NCI-H774 (cell line): ENCODE measurements at regions not wholly inside any gene's neighbourhood (a gene's known extent, or its start where the extent isn't known, plus 50 kb on each side); places are given as distances from the start of the nearest gene placed in this dataset.

Experiments
- DNase-seq: peaks from one replicate; lab custom pipeline; 2025; lab: John Stamatoyannopoulos, UW

DNA sequence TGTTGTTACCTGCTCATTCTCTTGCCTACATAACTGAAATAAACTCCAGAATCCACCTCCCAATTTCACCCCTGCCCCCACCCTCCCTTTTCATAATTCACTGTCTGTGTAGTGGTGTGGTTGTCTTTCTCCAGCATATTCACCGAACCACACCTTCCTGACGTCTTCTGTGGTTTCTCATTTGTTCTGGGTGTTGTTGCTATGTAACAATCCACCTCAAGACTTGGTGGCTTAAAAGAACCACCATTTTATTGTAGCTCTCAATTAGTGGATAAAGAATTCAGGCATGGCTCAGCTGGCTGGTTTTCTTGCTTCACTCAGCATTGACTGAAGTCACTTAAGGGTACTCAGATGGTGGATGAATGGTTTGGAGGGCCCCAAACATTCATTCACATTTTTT, 229.8 kb downstream of the MAF start:
- DNase-seq, result no peak

DNA sequence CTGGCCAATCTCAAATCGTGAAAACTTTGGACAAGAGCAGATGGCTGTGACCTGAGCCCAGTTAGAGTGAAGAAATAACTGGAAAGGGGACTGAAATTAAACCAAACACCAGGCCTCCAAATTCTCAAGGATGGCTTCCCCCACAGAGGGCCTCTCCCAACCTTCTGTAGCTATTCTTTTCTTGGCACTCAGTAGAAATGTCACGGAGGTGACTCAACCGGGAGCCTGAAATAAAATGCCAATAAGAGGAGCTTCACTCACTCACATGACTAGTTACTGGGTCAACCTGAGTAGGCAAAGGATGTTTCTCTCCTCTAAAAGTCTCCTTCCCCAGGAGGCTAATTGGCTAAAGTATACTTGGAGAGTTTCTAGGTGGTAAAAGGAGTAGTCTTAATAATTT, 230.7 kb downstream of the MAF start:
- no peak for DNase-seq

DNA sequence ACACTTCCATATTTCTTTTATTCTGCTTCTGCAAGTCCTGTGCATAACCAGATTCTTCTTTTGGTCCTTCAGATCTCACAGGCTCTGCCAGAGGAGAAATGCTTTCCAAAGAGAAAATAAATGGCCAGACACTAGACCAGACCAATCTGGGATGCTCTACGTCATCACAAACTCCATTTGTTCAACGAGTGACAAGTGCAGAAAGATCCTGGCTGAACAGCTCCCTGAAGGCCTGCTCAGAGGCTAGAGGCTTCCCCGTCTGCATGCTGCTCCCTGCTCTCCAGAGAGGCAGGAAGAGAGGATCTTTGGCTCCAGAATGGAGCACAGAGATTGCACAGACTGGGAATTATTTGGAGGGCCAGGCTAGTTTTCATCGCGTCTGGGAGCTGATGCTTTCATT, 232.7 kb downstream of the MAF start:
- DNase-seq, result no peak

DNA sequence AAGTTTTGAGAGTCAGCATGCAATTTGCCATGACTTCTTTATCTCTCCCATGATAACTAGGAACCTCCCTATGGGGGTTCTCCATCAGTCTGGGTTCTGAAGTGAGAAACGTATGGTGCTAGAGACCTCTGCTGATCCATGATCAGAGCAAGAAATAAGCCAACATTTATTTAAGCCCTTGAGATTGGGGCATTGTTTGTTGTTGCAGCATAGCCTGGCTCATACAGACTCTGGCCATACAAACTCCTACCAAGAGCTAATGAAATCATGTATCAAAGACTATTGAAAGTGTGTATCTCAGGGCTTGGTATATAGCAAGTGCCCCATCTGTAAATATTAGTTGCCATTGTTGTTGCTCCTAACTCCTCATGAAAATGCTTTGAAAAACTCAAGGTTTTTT, 233.9 kb downstream of the MAF start:
- DNase-seq, result no peak

DNA sequence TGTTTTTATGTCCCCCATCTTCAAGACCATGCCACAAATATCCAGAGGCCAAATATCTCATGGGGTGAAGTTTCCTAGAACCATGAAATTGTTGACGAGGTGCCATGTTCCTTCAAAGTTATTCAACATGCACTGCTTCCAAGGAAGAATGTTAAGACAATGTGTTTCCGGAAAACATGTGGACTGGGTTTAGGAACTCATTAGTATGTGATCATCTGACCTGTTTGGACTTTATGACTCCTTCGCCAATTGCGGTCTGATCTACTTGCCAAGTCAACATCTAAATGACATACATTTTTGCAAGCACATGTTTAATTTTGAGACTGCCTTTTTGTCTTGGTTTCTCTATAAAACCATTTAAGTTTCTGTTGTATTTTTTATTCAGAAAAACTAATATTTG, 234.8 kb downstream of the MAF start:
- no peak for DNase-seq

DNA sequence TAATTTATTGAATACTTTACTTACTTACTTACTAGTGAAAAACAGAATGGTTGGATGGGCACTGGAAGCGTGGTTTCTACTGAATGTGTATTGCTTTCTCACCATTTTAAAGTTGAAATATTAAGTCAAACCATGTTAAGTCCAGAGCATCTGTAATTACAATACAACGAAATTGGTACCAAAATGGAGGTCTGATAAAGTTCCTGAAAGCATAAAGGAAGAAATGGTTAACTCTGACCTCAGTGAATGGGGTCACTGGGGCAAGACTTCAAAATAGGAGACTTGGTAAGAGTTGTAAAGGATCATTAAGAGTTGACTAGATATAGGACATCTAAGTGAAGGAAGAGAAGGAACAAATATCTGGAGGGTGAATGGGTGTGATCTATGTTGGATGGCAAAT, 237.1 kb downstream of the MAF start:
- DNase-seq, result no peak

DNA sequence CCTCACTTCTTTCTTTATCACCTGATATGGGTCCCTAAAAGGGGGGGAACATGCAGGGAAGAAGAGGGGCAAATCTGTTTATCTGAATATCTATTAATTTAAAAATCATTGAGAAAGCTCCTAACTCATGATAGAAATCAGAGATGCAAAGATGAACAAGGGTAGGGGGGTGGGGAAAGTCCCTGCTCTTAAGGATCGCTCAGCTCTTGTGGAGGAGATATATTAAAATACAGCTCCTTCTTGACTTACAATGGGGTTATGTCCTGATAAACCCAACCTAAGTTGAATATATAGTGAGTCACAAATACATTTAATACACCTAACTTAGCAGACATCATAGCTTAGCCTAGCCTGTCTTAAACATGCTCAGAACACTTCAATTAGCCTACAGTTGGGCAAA, 237.5 kb downstream of the MAF start:
- DNase-seq, result no peak

DNA sequence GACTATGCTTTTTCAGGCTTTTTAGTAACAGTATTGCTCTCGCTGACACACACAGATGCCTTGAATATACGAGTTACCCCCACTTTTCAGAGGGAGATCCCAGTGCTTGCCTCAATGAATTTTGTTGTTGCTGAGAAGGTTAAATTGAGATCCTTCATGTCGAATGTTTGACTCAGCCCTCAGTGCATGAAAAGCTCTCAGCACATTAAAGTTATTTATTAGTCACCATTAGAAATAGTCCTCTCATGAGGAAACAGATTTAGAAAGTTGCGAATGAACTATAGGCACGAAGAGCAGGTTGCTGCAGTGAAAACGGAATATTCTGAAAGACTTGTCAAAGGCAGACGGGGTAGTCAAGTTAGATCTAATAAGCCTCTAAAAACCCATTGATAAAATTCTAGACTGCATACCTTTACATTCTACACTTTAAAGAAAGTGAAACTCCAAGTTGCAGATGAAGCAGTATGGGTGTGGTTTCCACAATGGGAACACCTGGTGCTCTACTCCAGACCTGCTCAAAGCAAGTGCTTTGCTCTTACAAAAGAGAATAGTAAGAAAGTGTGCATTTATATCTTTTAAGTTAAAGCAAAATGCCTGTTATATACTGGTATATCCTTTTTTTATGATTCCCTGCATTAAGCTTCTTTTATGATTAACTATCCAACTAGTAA, 238.1 kb downstream of the MAF start:
- no peak for DNase-seq

DNA sequence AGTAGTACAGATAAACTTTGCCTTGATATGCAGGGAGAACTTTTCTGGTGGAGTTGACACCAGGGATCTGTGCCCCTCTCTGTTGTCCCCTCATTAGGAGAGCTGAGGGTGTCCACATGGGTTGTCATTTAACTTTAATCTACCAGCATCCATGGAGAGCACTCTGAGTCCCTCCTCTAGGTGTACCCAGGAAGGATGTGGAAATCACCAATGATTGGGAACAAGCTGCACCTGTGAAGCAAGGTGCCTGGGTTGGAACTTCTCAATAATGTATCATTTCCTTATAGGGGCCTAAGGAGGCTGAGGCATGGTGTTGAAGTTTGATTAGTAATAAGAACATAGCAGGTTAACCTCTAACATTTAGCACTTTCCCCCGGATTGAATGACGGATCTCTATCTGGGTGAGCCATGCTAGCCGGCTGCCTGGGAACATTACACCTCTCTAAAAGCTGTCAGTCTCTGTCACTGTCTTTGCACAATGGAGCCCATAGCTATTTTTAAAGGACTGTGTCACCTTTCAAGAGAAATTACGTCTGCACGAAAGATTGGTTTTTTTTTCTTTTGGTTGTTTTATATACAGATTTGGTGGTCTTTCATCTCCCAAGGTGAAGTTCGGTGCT, 239.3 kb downstream of the MAF start:
- no peak for DNase-seq

DNA sequence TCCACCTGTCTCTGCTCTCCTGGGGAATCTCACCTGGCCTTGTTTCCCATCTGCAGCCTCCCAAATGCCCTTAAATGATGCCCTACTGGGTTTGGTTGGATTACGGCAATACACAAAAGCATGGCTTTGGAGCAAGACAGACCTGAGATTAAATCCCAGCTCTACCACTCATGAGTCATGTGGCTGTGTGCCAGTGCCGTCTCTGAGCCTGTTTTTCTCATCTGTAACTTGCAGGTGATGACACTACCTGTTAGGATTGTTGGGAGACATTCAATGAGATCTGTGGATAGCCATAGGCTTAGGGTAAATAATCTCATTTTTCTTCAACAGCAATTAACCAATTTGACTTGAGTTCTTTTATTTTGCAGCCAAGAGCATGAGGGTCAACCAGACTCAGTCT, 240.3 kb downstream of the MAF start:
- no peak for DNase-seq

DNA sequence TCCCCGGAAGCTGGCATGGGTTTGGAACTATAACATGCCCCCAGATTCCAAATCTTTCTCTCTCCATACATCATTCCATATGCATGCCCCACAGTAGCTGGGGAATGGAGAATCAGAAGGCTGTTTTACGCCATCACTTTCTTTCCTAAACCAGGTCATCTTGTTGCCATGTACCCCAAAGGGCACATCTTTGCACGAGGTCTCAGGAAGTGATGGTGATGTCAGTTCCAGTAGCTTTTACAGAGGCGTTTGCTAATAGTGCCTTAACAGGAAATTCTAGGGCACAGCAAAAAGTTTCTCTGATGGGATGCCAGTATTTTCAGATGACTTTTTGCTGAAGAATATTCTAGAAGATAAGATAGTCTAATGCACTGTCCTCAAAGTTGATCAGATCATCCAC, 241.5 kb downstream of the MAF start:
- no peak for DNase-seq

DNA sequence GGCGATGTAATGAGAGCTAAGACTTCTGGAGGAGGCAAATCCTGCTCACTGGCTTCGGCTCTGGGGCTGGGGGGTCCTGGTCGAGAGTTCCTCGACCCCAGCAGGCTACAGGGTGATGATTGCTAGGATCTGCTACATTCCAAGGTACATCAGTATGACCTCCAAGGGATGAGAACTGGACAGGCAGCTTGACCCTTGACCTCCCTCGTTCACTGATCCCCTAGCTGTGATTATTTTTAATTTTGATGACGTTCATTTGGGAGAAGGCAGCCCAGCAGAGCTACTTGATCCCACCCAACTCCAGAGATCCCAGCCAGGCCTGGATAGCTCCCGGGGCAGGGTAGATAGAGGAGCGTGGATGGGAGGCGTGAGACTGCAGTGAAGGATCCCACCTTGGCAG, 242.3 kb downstream of the MAF start:
- no peak for DNase-seq

DNA sequence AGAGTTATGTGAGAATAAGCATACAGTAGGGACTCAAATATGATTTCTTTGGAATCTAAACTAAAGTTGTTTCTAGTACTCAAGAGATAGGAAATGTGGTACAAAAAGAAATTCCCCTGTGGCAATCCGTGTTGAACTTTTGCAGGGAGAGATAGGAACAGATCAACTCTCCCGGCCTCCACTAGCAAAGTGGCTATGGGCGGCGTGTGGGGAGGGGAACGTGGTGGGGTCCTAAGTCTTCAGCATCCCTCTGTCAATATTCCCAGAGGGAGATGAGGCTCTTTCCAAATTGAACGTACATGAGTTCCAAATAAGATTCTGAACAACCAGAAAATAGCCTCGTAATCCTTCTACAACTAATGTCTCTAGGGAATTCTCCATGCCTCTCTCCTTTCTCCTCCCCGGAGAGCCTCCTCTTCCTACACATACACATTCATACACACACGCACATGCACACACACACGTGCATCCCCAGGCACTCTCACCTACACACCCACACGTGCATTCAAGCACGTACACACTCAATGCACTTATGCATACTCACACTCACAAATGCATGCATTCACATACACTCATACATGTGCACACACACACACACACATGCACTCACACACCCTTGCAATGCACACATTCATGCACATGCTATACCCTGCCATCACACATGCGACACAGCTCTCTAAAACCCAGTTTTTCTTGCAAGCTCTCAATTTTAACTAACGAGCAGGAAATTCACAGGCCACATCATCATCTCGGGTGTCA, 244.8 kb downstream of the MAF start:
- no peak for DNase-seq

DNA sequence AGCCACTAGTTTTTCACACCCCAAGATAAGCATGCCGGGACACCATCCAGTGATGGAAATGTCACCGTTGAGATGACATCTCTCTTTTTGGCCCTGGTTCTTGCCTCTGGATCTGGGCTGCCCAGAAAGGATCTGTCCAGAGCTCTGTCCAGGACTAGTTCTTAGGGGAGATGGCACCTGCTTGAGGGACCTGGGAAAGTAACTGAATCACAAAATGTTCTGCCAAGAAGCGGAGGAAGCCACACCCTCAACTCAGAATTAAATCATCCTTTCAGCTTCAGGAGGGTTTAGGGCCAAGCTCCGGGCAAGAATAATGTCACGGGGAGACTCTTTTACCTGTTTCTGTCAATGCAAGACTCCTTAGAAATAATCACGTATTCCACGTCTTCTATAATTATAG, 248.6 kb downstream of the MAF start:
- DNase-seq, result no peak

DNA sequence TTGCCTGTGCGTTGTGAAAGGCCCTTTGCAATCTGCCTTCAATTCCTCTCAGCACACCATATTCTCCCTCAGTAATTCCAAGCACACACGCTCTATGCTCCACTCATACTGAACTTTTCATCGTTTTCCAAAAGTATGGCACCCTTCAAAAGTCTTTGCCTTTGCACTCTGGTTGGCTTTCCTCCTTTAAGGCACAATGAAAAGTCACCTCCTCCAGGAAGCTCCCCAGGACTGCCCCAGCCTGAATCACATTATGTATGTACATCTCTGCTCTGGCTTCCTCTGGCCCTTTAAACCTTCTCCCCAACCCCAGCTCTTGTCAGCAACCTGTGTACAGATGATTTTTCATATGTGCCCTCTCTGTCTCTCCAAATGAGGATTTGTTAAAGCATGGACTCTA, 250.7 kb downstream of the MAF start:
- DNase-seq, result no peak

DNA sequence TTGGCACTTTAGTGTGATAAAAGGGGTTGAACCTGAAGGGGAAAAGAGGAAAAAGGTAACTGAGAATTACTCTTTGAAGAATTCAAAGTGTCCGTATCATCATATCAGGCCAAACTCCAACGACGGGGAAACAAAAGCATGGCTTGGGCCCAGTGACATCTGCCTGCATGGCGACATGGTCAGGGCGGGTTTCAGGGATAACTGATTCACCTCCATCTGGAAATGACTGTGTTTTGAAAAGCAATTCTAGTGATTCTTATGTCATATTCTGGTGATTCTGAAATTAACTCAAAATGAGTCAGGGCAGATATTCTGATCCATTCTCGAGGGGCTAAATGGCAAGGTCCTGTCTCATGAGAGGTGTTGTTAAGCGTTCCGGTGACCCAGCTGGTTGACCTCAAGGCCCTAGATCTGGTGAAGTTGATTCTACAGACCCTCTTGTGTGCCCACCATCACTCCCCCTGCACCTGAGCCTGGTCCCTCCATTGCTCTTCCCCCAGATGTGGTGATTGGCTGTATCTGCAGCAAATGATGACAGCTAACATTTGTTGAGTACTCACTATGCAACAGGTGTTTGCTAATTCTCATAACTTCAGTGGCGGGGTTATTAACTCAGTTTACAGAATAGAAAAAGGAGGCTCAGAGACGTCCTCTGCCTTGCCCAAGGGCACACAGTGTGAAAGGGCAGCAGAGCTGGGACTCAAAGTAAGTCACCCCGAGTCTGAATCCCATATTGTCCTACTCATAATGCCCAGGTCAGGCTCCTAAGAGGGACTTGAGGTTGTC, 251.8 kb downstream of the MAF start:
- DNase-seq, result no peak

DNA sequence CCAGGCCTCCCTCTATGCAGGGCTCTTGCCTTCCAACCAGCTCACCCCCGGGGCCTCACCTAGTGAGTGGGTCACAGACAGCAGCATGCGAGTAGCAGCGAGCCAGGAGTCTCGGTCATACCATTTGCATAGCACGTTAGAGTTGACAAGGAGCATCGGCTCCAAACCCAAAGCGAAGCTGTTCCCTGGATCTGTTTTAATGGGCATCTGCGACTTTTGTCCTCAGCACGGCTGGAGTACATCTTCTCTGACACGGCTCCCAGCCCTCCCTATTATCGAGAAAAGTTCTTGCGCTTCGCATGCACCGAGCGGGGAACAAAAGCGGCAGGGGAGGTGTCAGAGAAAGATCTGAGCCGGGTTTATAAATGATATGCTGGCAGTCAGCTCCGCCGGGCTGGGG, 253.3 kb downstream of the MAF start:
- no peak for DNase-seq

DNA sequence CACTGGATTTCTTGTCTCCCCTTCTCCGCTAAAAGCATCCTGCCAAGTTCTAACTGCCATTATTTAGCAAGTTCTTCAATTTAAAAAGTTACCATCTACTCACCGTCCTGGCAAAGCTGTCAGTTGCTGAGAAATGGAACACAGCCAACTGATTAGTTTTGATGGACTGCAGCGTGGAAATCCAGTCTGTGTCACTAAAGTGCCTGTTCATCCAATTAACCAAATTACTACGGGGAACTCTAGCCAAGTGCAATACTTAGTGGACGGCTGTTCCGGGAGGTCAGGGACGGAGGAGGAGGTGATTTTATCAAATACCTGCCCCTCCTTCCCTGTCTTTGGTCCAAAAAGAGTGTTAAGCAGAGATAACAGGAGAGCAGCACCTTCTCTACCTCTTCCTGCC, 260.7 kb downstream of the MAF start:
- DNase-seq, result no peak

DNA sequence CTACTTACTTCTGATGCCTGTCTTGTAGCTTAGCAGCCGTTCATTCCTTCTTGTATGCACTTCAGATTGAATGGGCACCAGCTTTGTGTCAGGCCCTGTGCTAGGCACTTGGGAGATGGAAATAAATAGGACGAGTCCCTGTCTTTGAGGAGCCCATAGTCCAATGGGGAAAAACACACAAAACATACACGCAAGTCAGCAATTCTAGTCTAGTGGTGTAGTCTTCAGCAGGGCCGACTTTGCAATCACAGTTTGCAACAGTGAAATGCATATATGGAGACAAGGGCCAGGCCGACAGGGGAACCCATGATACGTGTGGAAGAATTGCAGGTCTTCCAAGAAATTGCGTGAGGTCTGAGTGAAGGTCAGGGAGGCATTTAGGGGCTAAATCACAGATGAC, 262.6 kb downstream of the MAF start:
- no peak for DNase-seq

DNA sequence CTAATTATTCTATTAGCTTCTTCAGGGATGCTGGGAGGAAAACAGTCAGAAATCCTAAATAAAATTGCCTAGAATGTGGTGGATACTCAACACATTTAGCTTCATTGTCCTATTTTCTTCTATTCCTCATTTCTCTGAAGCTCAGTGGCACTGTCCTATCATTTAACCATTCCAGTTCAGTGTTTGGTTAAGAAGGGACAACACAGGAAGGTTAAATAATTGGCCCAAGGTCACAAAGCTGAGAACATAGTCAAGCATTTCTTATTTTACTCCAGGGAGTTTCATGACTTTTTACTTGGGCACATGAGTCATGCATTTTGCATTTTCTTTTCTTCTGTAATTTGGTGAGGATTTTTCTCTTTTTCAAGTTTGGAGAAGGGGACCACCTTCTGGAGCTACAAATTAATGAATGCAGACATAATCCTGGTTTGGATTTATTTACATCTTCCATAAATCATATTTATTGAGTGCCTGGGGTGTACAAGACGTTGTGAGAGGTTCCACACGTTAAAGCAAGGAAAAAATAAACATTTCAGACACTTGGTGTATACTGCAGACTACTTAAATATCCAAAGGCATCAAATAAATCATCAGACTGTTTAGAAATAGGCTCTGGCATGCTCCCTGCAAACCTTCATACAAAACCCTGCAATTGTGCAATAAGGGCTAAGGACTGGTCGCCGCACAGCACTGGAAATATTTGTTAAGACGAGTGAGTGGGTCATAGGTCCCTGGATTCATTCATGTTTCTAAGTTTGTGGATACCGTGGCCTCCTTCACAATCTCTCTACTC, 263.9 kb downstream of the MAF start:
- no peak for DNase-seq

DNA sequence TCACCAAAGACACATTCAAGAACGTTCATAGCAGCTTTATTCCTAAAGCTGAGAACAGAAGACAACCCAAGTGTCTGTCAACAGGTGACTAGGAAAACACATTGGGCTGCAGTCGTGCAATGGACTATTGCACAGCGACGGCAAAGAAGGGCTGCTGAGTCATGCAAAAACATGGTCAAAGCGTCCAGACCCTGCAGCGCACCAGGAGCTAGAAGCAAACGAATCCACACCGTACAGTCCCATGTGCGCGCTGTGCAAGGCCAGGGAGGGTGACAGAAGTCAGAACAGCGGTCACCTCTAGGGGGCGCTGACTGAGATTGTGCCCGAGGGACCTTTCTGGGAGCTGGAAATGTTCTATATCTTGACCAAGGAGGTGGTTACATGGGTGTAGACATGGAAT, 266.4 kb downstream of the MAF start:
- DNase-seq, result no peak

DNA sequence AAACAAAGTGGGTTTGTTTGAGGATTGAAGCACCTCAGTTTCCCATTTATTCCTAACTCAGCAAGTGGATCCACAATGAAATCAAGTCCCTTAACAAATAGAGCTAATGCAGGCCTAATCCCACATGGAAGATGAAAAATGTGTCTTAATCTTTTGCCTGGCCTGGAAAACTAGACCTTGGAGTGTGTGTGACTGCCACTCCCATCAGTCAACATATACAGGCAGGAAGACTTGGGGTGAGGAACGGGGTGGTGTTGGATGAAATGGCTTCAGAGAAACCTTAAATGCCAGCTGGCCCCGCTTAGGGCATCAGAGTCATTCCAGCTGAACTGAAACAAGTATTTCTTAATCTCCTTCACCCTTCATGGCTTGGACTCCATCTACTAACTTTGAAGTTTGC, 269.5 kb downstream of the MAF start:
- no peak for DNase-seq
